CD14-positive monocyte (primary cell): ENCODE measurements at regions not wholly inside any gene's neighbourhood (a gene's known extent, or its start where the extent isn't known, plus 50 kb on each side); places are given as distances from the start of the nearest gene placed in this dataset.

ENCODE experiments used
- DNase-seq, 3 donors: peaks; one replicate each; pipeline ENCODE4 v3.0.0-alpha.2; 2011 to 2022
- H2AFZ ChIP-seq: 2 replicates; pipeline ENCODE4 v1.6.0; 2012; ENCODE audit warnings: mild to moderate bottlenecking, low read depth, low read length, inconsistent platforms; ENCODE audit not compliant: insufficient read depth, poor library complexity, severe bottlenecking
- H3K27ac ChIP-seq, 2 donors: 1 replicate in 1 of 2; 2 replicates in 1 of 2; pipeline ENCODE4 v1.5.1; 2012 to 2013; ENCODE audit warnings: low read length in 2 of 2, control low read depth in 1 of 2, inconsistent platforms in 1 of 2, low read depth in 1 of 2, mild to moderate bottlenecking in 1 of 2
- H3K27me3 ChIP-seq, 2 donors: one replicate each; pipeline versions ENCODE4 v1.6.0 to v1.6.1; 2011 to 2013; ENCODE audit warnings: low read length in 2 of 2; ENCODE audit not compliant: control insufficient read depth in 2 of 2, insufficient read depth in 2 of 2
- H3K36me3 ChIP-seq, 2 donors: replicated peaks in 1 of 2; 1 replicate in 1 of 2; 2 replicates in 1 of 2; pipeline versions ENCODE4 v1.5.1 to v1.6.1; 2012 to 2013; ENCODE audit warnings: low read length in 2 of 2, control low read depth in 1 of 2, inconsistent platforms in 1 of 2, mild to moderate bottlenecking in 1 of 2; ENCODE audit not compliant: insufficient read depth in 2 of 2, control insufficient read depth in 1 of 2
- H3K4me1 ChIP-seq, 2 donors: 1 replicate in 1 of 2; 2 replicates in 1 of 2; pipeline versions ENCODE4 v1.5.1 to v1.6.1; 2012 to 2013; ENCODE audit warnings: low read length in 2 of 2, control low read depth in 1 of 2, inconsistent platforms in 1 of 2, mild to moderate bottlenecking in 1 of 2, moderate library complexity in 1 of 2; ENCODE audit not compliant: insufficient read depth in 2 of 2, control insufficient read depth in 1 of 2
- H3K4me2 ChIP-seq: replicated peaks from 2 replicates; pipeline ENCODE3; 2012; ENCODE audit warnings: low read length, moderate library complexity, mild to moderate bottlenecking; ENCODE audit not compliant: poor library complexity, severe bottlenecking; ENCODE audit errors: extremely low read depth
- H3K4me3 ChIP-seq, 3 experiments: fragments of 200-600 bp in 1 of 3; sonication (generic) in 1 of 3; replicated peaks in 1 of 3; 1 replicate in 2 of 3; 2 replicates in 1 of 3; pipeline ENCODE4 v1.5.1; 2011 to 2013; ENCODE audit warnings: low read length in 3 of 3, mild to moderate bottlenecking in 3 of 3, control low read depth in 2 of 3, low read depth in 2 of 3, inconsistent platforms in 1 of 3, moderate library complexity in 1 of 3
- H3K79me2 ChIP-seq: 2 replicates; pipeline ENCODE4 v1.6.0; 2012; ENCODE audit warnings: mild to moderate bottlenecking, control low read depth, inconsistent platforms, low read length, moderate library complexity; ENCODE audit not compliant: insufficient read depth
- H3K9ac ChIP-seq: 2 replicates; pipeline ENCODE4 v1.6.0; 2017; ENCODE audit warnings: low read length, mild to moderate bottlenecking; ENCODE audit not compliant: insufficient read depth, poor library complexity, severe bottlenecking
- H3K9me3 ChIP-seq, 2 donors: replicated peaks in 1 of 2; 1 replicate in 1 of 2; 2 replicates in 1 of 2; pipeline versions ENCODE4 v1.5.1 to v1.6.1; 2012 to 2013; ENCODE audit warnings: low read length in 2 of 2, control low read depth in 1 of 2; ENCODE audit not compliant: control insufficient read depth in 1 of 2, insufficient read depth in 1 of 2
- H4K20me1 ChIP-seq: 2 replicates; pipeline ENCODE4 v1.6.0; 2012; ENCODE audit warnings: mild to moderate bottlenecking, low read length, control low read depth, moderate library complexity; ENCODE audit not compliant: insufficient read depth
- H3K27ac Mint-ChIP-seq, 7 donors: one replicate each; pipeline ENCODE4 v1.8.0; 2020; ENCODE audit warnings: mild to moderate bottlenecking in 7 of 7, mixed read lengths in 7 of 7, moderate library complexity in 6 of 7, inconsistent platforms in 2 of 7
- H3K27me3 Mint-ChIP-seq, 3 donors: one replicate each; pipeline ENCODE4 v1.8.0; 2021 to 2022; ENCODE audit warnings: low read depth in 3 of 3, mild to moderate bottlenecking in 3 of 3, mixed read lengths in 3 of 3, moderate library complexity in 3 of 3, inconsistent platforms in 1 of 3
- H3K36me3 Mint-ChIP-seq, 2 donors: one replicate each; pipeline ENCODE4 v1.8.0; 2020; ENCODE audit warnings: mixed read lengths in 2 of 2, inconsistent platforms in 1 of 2, mild to moderate bottlenecking in 1 of 2
- H3K4me1 Mint-ChIP-seq: one replicate; pipeline ENCODE4 v1.8.0; 2020; ENCODE audit warnings: mild to moderate bottlenecking, mixed read lengths
- H3K4me3 Mint-ChIP-seq, 2 donors: one replicate each; pipeline ENCODE4 v1.8.0; 2020; ENCODE audit warnings: mild to moderate bottlenecking in 2 of 2, mixed read lengths in 2 of 2, moderate library complexity in 1 of 2
- H3K9me3 Mint-ChIP-seq, 7 donors: one replicate each; pipeline ENCODE4 v1.8.0; 2020 to 2022; ENCODE audit warnings: mixed read lengths in 7 of 7, mild to moderate bottlenecking in 6 of 7, moderate library complexity in 6 of 7, inconsistent platforms in 2 of 7
- CTCF ChIP-seq: fragments of 200-600 bp; IDR thresholded peaks from one replicate; pipeline ENCODE4 v1.8.0; 2022; ENCODE audit warnings: antibody characterized with exemption, mild to moderate bottlenecking
- WGBS: methylation state at CpG from one replicate; pipeline ENCODE4 v1.1.5; 2013; ENCODE audit warnings: missing lambda C conversion rate; ENCODE audit not compliant: insufficient coverage; 5-methylcytosine and 5-hydroxymethylcytosine counted together
- intact Hi-C, 2 donors: fragments of 100-400 bp; cut with micrococcal nuclease; formaldehyde crosslinking; loops; one replicate each; pipeline versions ENCODE4 v1.15.0 to v1.15.1; 2023

GRCh38 chr3:193981504-193981903 is 154.4 kb upstream of the HES1 start:
- intact Hi-C loops: no loop called here
- Mint-ChIP-seq H3K4me3 (peak overlapping the region in 1 of 2 donors; percentile 24), H3K27me3 (peaks cover 3 to 16% (median 10%) of the 10 kb centered on the region in 3 donors), H3K4me1 (peaks cover 52% of the 10 kb centered on the region), H3K27ac (peak overlapping the region in 1 of 7 donors; percentile 28), H3K36me3 (peaks cover 0 to 5% of the 10 kb centered on the region in 2 donors), H3K9me3 (peaks cover 0 to 3% (median 0%) of the 10 kb centered on the region in 7 donors)
- no peak overlapping the region for H3K4me2 ChIP-seq
- no peak overlapping the region for H2AFZ ChIP-seq
- no peaks in the 10 kb centered on the region for H3K9me3 ChIP-seq
- H3K4me1 ChIP-seq: peaks cover 30 to 36% of the 10 kb centered on the region in 2 donors
- no peaks in the 10 kb centered on the region for H4K20me1 ChIP-seq
- H3K27me3 ChIP-seq: no peaks in the 10 kb centered on the region
- no peak overlapping the region for H3K27ac ChIP-seq
- no peaks in the 10 kb centered on the region for H3K36me3 ChIP-seq
- no peak for DNase-seq
- no peak overlapping the region for H3K9ac ChIP-seq
- no peak overlapping the region for H3K4me3 ChIP-seq
- TF ChIP-seq CTCF: no peak
- 88% methylated on average over 4 of the region's 4 CpGs for WGBS
- no peaks in the 10 kb centered on the region for H3K79me2 ChIP-seq

- Histone ChIP-seq H3K4me2 (no peak overlapping the region), H3K27me3 (no peaks in the 10 kb centered on the region), H3K4me1 (peaks cover 30 to 35% of the 10 kb centered on the region in 2 donors), H2AFZ (no peak overlapping the region), H3K9ac (no peak overlapping the region), H3K4me3 (no peak overlapping the region), H3K27ac (no peak overlapping the region), H3K36me3 (no peaks in the 10 kb centered on the region), H4K20me1 (no peaks in the 10 kb centered on the region), H3K79me2 (no peaks in the 10 kb centered on the region), H3K9me3 (no peaks in the 10 kb centered on the region)
- peaks cover 0 to 1% of the 10 kb centered on the region in 2 donors for H3K36me3 Mint-ChIP-seq
- intact Hi-C loops: no loop called here
- H3K27ac Mint-ChIP-seq: no peak overlapping the region
- H3K9me3 Mint-ChIP-seq: peaks cover 0 to 3% (median 0%) of the 10 kb centered on the region in 7 donors
- peaks cover 3 to 11% (median 5%) of the 10 kb centered on the region in 3 donors for H3K27me3 Mint-ChIP-seq
- TF ChIP-seq CTCF: no peak
- H3K4me1 Mint-ChIP-seq: peaks cover 54% of the 10 kb centered on the region
- H3K4me3 Mint-ChIP-seq: no peak overlapping the region
- no peak for DNase-seq
- WGBS: 95% methylated on average over 11 of the region's 11 CpGs
Measured at GRCh38 chr3:193982258-193982659, 153.7 kb upstream of the HES1 start.
